LoVo (cell line): ENCODE measurements at regions not wholly inside any gene's neighbourhood (a gene's known extent, or its start where the extent isn't known, plus 50 kb on each side); places are given as distances from the start of the nearest gene placed in this dataset.
A peak's percentile ranks its signal among the peaks of the same experiment; 100 is the strongest.
"Not testable (repeated sequence)": the region's sequence is repeated elsewhere in the genome, so short reads cannot be mapped to it uniquely, and the experiment has no call there.

Source experiments
- DNase-seq: peaks from one replicate; pipeline ENCODE4 v3.0.0-alpha.2; 2016; ENCODE audit warnings: low spot score

DNA sequence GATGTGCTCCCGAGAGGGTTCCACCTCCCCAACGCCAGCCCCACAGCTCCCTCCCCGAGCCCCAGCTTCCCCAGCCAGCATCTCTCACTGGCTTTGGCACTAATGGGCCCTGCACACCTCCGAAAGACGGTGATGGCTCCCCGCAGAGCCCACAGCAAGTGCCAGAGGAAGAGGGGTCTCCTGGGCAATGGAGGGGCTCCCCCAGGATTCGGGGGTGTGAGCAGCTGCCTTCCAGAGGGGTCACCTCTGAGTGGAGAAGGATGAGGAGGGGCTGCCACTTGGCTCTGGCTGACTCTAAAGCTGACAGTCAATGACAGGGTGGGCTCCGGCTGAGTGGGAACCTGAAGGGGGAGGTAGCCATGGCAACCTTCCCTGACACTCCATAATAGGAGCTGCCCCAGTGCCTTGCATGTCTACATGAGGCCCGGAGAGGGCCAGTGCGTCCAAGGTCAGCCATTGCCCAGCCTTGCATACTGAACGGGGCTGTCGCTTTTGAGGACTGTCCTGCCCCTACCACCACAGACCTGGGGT is 98.6 kb upstream of the SYT13 start:
- no peak for DNase-seq

GRCh38 chr11:45384016-45384415 is 97.9 kb upstream of the SYT13 start:
- DNase-seq, result no peak

DNA sequence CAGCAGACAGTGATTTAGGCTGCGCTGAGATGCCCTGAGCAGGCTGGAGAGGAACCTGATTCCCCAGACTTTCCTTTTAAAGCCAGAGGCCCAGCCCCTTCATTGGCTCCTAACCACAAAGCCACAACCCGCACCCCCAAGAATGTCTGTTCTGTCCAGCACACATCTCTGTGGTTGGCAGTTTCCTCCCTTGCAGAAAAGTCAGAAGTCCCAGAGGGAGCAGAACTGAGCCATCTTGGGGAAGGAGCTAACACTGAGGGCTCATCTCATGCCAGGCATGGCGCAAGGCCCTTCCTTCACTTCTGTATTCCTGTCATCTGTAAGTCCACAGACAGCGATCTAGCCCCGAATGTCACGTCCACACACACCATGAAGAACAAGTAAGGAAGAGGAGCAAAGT is 97.1 kb upstream of the SYT13 start:
- no peak for DNase-seq

GRCh38 chr11:45382133-45382878 is 96.2 kb upstream of the SYT13 start:
- no peak for DNase-seq

DNA sequence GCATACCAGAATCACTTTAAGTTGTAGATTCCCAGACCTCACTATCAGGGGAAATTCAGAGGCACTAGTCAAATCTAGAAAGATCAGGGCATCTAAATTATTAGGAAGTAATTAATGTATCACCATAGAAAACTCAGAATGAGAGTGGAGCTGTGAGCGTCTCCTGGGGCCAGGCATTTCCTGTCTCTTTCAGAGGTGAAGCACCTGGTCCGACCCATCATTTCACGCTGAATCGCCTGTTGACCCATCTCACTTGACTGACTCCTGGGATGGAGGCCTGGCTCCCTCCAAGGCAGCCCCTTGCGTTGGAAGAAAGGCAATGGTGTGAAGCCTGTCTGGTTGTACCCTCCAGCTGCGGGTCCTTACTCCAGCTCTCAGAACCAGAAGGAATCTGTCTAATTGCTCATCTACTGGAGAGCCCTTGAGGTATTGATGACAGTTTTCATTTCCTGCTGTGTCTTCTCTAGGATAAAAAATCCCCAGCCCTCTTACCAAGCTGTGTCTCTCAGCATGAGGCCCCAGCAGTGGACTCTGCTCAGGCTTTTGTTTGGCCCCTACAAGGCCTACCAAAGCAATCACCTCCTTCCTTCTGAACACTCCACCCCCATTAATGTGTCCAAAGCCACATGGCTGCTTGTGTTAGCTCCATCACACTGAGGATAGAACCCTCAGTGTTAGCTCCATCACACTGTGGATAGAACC is 93.2 kb upstream of the SYT13 start:
- no peak for DNase-seq

DNA sequence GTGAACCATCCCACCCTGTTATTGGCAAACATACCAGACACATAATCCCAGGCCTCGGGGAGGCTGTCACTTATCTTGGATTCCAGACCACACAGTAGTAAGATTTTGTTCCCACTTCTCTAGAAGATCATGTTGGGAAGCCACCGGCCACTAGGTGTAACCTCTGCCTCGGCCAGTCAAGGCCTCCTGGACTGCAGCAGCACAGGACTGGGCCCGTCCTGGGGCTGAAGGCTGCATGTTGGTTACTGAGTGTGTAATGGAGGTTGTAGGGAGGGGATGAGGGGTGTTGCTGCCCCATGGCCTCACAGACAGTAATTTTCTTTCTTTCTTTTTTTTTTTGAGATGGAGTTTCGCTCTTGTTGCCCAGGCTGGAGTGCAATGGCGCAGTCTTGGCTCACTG is 92.4 kb upstream of the SYT13 start:
- DNase-seq, result no peak

DNA sequence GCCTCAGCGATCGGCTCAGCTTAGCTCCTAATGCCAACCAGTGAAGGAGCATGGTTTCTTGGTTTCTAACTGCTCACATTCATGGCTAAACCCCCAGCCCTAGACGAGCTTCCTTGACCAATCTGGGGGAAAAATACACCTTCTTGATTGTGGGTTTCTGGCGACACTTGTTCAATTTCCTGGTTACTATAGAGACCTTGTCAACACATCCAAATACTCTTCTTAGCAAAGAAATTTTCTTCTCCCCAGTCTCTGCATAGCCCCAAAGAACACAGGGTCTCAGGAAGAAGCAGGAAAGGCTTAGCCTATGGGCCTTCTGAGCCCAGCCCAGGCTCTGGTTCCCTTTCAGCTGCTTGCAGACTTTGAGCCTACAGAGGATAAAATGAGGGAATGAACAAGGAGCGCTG is 88.5 kb upstream of the SYT13 start:
- DNase-seq, result no peak

DNA sequence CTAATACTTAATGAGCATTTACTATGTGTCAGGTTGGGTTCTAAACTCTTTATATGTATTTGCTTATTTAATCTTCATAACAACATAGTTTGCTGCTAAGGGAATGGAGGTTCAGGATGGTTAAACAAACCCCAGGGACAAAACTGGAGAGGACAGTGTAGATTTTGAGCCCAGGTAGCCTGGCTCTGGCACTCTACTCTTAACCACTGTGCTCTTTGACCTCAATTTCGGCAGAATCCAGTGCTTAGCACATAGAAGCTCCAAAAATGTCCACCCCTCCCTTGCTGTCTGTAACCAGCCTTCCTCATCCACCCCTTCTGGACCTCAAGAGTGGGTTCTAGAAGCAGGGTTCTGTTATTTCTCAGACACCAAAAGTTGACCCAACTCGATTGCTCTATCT is 88.0 kb upstream of the SYT13 start:
- no peak for DNase-seq

DNA sequence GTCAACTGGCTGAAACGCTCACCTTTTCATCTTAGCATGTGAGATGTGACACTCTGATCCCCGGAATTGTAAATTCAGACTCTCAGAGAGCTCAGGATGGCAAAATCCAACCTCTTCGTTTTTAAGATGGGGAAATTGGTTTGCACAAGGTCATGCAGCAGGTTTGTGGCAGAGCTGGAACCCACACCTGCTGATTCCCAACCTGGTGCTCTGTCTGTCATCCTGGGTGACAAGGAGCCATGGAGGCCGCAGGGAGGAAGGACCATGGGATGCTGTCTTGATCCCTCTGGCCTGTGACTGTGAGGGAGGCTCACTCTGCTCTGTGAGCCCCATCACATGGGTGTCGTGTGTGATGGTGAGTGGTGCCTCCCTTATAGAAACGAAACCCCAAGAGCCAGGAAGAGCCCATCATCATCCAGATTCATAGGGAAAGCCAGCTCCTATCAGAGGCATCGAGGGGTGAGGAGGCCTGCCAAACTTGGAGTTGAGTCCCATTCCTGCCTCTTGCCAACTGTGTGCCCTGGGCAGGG is 87.4 kb upstream of the SYT13 start:
- no peak for DNase-seq

DNA sequence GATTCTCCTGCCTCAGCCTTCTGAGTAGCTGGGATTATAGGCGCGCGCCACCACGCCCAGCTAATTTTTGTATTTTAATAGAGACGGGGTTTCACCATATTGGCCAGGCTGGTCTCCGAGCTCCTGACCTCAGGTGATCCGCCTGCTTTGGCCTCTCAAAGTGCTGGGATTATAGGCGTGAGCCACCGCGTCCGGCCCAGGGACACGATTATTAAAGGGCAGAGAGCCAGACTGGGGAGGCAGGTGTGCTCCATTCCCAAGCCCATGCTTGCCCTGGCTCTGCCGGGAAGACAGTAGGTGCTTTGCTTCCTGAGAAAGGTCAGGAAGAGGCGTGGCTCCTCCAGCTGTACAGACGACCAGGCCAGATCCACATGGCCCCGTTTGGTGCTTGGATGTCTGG is 86.3 kb upstream of the SYT13 start:
- not testable (repeated sequence) for DNase-seq

DNA sequence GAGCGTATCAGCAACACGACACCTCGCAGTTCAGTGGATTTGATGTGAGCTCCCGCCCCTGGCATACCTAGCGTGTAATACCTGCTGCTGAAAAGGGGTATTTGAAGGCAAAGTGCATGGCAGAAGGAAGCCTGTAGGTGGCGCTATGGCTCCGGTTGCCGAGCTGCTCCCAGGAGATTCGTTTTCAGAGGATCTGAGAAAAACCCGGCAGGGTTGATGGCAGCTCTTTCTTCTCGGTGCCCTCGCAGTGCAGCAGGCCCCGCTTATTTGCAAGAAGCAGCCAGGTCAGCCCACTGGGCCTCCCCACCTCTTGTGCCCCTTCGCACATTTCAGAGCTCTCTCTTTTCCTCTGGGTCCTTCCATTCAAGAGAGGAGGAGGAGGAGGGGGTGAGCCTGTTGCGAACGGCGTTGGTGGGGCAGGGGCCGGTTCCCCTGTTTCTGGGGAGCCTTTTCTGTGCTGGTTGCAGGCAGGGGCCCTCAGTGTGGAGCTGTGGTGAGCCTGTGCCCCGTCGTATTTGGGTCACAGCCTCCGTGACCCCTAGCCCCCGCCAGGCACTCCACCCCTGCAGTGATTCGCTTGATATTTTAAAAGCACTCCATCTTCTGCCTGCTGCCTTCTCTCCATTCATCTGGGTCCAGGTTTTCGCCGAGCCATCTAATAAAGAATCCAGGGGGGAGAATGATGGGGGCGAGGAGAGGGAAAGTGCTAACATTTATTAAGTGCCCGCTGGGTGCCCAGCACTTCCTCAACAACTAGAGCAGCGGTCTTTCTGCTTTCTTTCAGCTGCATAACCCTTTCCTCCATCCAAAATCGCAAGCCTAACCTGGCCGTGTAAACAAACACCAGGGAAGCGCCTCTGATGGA is 85.3 kb upstream of the SYT13 start:
- DNase-seq, result peak; percentile 35

- no peak for DNase-seq
Measured at GRCh38 chr11:45369313-45369712, 83.2 kb upstream of the SYT13 start.

DNA sequence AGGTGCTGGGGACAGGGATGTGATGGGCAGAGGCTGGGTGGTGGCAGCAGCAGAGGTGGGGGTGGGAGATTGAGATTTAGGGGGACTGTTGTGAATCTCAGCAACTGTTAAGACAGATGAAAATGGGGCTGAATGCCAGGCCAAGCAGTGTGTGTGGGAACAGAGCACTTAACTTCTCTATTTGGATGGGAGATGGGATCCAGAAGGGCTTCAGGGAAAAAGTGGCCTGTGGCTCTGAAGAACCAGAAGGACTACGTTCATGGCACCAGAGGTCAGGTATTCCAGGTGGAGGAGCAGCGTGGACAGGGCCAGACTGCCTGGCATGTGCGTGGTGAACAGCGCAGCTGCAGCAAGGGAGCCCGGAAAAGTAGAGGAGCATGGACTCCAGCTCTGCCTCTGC is 82.6 kb upstream of the SYT13 start:
- no peak for DNase-seq

- DNase-seq, result no peak
Measured at GRCh38 chr11:45366619-45367190, 80.6 kb upstream of the SYT13 start.

DNA sequence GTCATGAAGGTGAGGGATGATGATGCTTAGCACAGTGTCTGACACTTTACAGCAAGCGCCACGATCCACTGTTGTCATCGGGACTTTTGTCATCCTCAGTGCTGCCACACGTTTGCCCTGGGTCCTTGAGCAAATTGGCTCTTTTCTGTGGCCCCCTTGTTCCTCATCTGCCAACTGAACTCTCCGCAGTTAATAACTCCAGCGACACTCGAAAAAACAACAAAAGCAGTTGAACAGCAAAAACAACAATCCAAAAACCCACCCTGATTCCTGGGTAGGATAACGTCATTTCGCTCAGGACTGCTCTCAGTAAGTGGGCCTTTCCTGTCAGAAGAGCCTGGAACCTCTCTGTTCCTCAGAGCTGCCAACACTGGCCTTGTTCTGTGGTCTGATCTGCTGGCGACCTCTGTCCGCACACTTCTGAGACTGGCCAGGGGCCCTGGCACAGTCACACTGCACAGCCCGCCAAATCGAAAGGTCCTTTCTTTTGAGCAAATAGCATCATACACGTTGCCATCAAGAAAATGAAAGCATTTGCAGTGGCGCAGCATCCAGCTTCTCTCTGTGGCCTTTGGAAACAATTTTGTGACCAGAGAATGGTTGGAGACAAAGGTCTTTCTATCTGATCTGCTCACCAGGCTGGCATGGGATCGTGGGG is 79.9 kb upstream of the SYT13 start:
- no peak for DNase-seq

GRCh38 chr11:45362636-45363035 is 76.5 kb upstream of the SYT13 start:
- no peak for DNase-seq

DNA sequence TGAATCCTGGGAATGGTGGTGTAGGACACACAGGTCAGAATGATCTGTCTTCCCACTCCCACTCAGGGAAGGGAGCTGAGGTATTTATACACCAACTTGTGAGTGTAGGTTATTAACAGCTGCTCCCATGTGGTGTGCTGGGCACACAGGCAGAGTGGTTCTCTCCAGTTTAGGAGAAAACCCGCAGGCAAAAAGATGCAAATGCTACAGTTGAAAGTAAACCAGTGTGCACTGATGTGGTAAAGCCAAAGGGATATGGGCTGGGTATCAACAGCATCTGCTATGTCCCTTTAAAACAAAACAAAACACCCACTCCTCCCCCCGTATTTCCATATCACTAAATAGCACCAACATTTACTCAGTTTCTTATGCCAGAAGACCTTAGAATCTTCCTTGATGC is 75.4 kb upstream of the SYT13 start:
- DNase-seq, result no peak

DNA sequence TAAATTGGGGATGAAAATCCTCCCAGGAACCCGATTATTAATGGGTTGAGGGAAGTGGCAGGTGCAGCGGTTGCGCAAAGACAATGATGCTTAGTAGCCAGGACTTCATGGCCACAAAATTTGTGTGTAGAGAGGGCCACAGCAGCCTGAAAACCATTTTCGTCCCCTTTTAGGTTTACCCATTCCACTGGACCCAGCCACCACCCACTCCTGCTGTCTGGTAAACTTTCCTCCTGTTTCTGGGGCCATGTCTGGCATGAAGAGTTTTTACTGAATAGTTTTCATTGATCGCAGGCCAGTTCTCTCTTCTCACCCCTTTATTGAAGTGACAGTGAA is 69.5 kb upstream of the SYT13 start:
- no peak for DNase-seq

GRCh38 chr11:45354976-45355705 is 69.0 kb upstream of the SYT13 start:
- no peak for DNase-seq

DNA sequence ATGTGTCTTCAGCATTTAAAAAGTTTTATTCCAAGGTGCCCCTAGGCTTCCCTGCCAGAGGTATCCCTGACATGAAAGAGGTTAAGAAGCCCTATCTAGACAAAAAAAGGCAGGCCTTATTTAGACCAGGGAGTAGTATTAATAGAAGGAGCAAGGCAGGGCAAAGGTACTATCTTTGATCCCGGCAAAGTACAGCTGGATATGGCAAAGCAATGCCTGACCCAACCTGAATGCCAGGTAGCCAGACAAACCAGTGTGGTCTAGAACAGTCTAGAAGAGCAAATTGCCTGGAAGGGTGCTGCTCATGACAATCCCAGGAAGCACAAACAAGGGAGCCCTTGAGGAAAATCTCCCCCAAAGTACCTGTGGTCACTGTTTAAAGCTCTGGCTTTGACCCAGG is 62.6 kb upstream of the SYT13 start:
- DNase-seq, result no peak
